K562 (cell line): ENCODE measurements at regions not wholly inside any gene's neighbourhood (a gene's known extent, or its start where the extent isn't known, plus 50 kb on each side); places are given as distances from the start of the nearest gene placed in this dataset.

Experiments used
- ATAC-seq: fragments of 200-7000 bp; cut with Tn5 transposase; 3 replicates; pipeline ENCODE4 v1.9.1; 2020; ENCODE audit warnings: moderate library complexity
- BruUV-seq: library from RNA; stranded (reverse); fragments of 400-500 nt; replicated peaks from 2 replicates; lab custom pipeline; 2021; lab: Mats Ljungman, UMichigan
- CTCF ChIA-PET: fragments of 300-600 bp; formaldehyde crosslinking; extraction: SDS; loops from one replicate; lab custom pipeline; 2021; ENCODE audit warnings: low intra/inter-chr PET ratio; lab: Yijun Ruan, JAX
- POLR2A ChIA-PET: fragments of 300-600, 350-650 bp; sonication (Branson Sonifier 250); formaldehyde crosslinking; extraction: SDS; loops from one replicate; lab custom pipeline; 2021; ENCODE audit warnings: antibody characterized with exemption, inconsistent platforms; lab: Yijun Ruan, JAX
- DNase-seq, 4 experiments: peaks; one replicate each; pipeline versions ENCODE4 v3.0.0 to v3.0.0-alpha.2; 2011 to 2018; ENCODE audit warnings: low spot score in 3 of 4, mixed read lengths in 3 of 4; ENCODE audit errors: extremely low read depth in 1 of 4
- FAIRE-seq: peaks from 2 replicates; lab custom pipeline; 2011; peaks lifted over from hg19 to GRCh38; lab: Jason Lieb, UNC
- H2AFZ ChIP-seq: 2 replicates; pipeline ENCODE4 v1.6.0; 2011; ENCODE audit warnings: low read depth, low read length, control low read depth, inconsistent platforms
- H3K27ac ChIP-seq: fragments of 200-600 bp; 3 replicates; pipeline ENCODE4 v1.8.0; 2011; ENCODE audit warnings: low read depth, mild to moderate bottlenecking, control low read depth, inconsistent platforms, low read length, moderate library complexity, mixed read lengths; ENCODE audit errors: extremely low read depth
- H3K27me3 ChIP-seq, 2 experiments: fragments of 300-600 bp in 1 of 2; 2 replicates in 1 of 2; 3 replicates in 1 of 2; pipeline versions ENCODE4 v1.6.0 to v1.8.0; 2011; ENCODE audit warnings: inconsistent platforms in 2 of 2, low read length in 2 of 2, mild to moderate bottlenecking in 1 of 2, mixed read lengths in 1 of 2, moderate library complexity in 1 of 2; ENCODE audit not compliant: control insufficient read depth in 2 of 2, insufficient read depth in 2 of 2
- H3K36me3 ChIP-seq: fragments of 300-600 bp; 3 replicates; pipeline ENCODE4 v1.8.0; 2011; ENCODE audit warnings: mild to moderate bottlenecking, low read length, inconsistent platforms; ENCODE audit not compliant: control insufficient read depth, insufficient read depth
- H3K4me1 ChIP-seq, 2 experiments: fragments of 200-600 bp in 1 of 2; replicated peaks in 1 of 2; 2 replicates in 1 of 2; 3 replicates in 1 of 2; pipeline versions ENCODE4 v1.5.1 to v1.8.0; 2011; ENCODE audit warnings: inconsistent platforms in 2 of 2, low read length in 2 of 2, mild to moderate bottlenecking in 1 of 2, mixed read lengths in 1 of 2, moderate library complexity in 1 of 2; ENCODE audit not compliant: control insufficient read depth in 2 of 2, insufficient read depth in 2 of 2
- H3K4me2 ChIP-seq: 2 replicates; pipeline ENCODE4 v1.6.1; 2011; ENCODE audit warnings: low read length, control low read depth, inconsistent platforms, mixed read lengths; ENCODE audit not compliant: insufficient read depth
- H3K4me3 ChIP-seq: fragments of 200-600 bp; sonication (generic), shearing (Covaris generic); 2 replicates; pipeline ENCODE4 v1.5.1; 2016; ENCODE audit warnings: control low read depth, inconsistent platforms
- H3K79me2 ChIP-seq: fragments of 200-600 bp; 3 replicates; pipeline ENCODE4 v1.8.0; 2011; ENCODE audit warnings: low read length, inconsistent platforms; ENCODE audit not compliant: control insufficient read depth, insufficient read depth
- H3K9ac ChIP-seq, 2 experiments: 2 replicates each; pipeline versions ENCODE4 v1.6.0 to v1.6.1; 2011; ENCODE audit warnings: low read depth in 2 of 2, low read length in 2 of 2, control low read depth in 1 of 2, inconsistent platforms in 1 of 2, mild to moderate bottlenecking in 1 of 2, mixed read lengths in 1 of 2; ENCODE audit not compliant: insufficient read depth in 1 of 2
- H3K9me1 ChIP-seq: one replicate; pipeline ENCODE4 v1.6.0; 2011; ENCODE audit warnings: inconsistent platforms, mild to moderate bottlenecking, low read length, moderate library complexity; ENCODE audit not compliant: control insufficient read depth, insufficient read depth
- H3K9me3 ChIP-seq: replicated peaks from 2 replicates; pipeline ENCODE4 v1.5.1; 2011; ENCODE audit warnings: low read depth, low read length, inconsistent platforms; ENCODE audit not compliant: control insufficient read depth, insufficient read depth
- H4K20me1 ChIP-seq: replicated peaks from 2 replicates; pipeline ENCODE4 v1.6.1; 2011; ENCODE audit warnings: low read length, inconsistent platforms, mixed read lengths; ENCODE audit not compliant: control insufficient read depth, insufficient read depth
- CCAR2 ChIP-seq: fragments of 200-400 bp; formaldehyde crosslinking; IDR thresholded peaks from 2 replicates; pipeline ENCODE4 v1.6.1; 2017; ENCODE audit warnings: mild to moderate bottlenecking, low read depth, low read length
- CHD1 ChIP-seq: fragments of 200-600 bp; sonication (generic); IDR thresholded peaks from one replicate; pipeline ENCODE4 v1.6.1; 2012; ENCODE audit warnings: mild to moderate bottlenecking, moderate library complexity, low read length, inconsistent platforms
- CREBBP ChIP-seq: IDR thresholded peaks from one replicate; pipeline ENCODE4 v1.6.1; 2012; ENCODE audit warnings: low read depth, mild to moderate bottlenecking, control low read depth, inconsistent platforms, low read length
- EP300 ChIP-seq: IDR thresholded peaks from 2 replicates; pipeline ENCODE4 v1.6.1; 2012; ENCODE audit warnings: low read length, improper control_type of control experiment
- GABPB2 ChIP-seq: fragments of 250-450 bp; sonication (Bioruptor Pico); conservative IDR thresholded peaks from 2 replicates; pipeline ENCODE4 v1.5.1; 2021; ENCODE audit warnings: mild to moderate bottlenecking
- HDAC1 ChIP-seq, 2 experiments: fragments of 450-650 bp; IDR thresholded peaks; 2 replicates each; pipeline ENCODE4 v1.6.1; 2016 to 2017; ENCODE audit warnings: inconsistent platforms in 1 of 2, mild to moderate bottlenecking in 1 of 2, moderate library complexity in 1 of 2
- HNRNPH1 ChIP-seq: fragments of 200-400 bp; formaldehyde crosslinking; optimal IDR thresholded peaks from 2 replicates; pipeline ENCODE3; 2017; ENCODE audit warnings: low read depth, mild to moderate bottlenecking, low read length, moderate library complexity
- KAT7 ChIP-seq: sonication (generic); formaldehyde crosslinking; IDR thresholded peaks from 2 replicates; pipeline ENCODE4 v1.8.0; 2022; ENCODE audit warnings: missing genetic modification reagents, mild to moderate bottlenecking, borderline replicate concordance
- MEIS2 ChIP-seq: fragments of 450-650 bp; IDR thresholded peaks from 2 replicates; pipeline ENCODE4 v1.6.1; 2014; ENCODE audit warnings: mild to moderate bottlenecking; ENCODE audit not compliant: partially characterized antibody
- NFIC ChIP-seq: fragments of 450-650 bp; IDR thresholded peaks from 2 replicates; pipeline ENCODE4 v1.6.1; 2017; ENCODE audit warnings: mild to moderate bottlenecking, inconsistent platforms
- RAD51 ChIP-seq: fragments of 450-650 bp; IDR thresholded peaks from 2 replicates; pipeline ENCODE4 v1.7.1; 2016; ENCODE audit warnings: low read depth, mild to moderate bottlenecking, borderline replicate concordance
- SAFB ChIP-seq: fragments of 200-400 bp; formaldehyde crosslinking; IDR thresholded peaks from 2 replicates; pipeline ENCODE4 v1.6.1; 2017; ENCODE audit warnings: low read depth, low read length, borderline replicate concordance
- TCF7 ChIP-seq: sonication (generic); IDR thresholded peaks from 2 replicates; pipeline ENCODE4 v1.6.1; 2016; ENCODE audit warnings: antibody characterized with exemption, borderline replicate concordance
- ZNF274 ChIP-seq: IDR thresholded peaks from 2 replicates; pipeline ENCODE4 v1.6.1; 2011; ENCODE audit warnings: low read depth, mild to moderate bottlenecking, low read length, moderate library complexity, borderline replicate concordance
- ZNF584 ChIP-seq: fragments of 200-800 bp; sonication (Bioruptor generic); IDR thresholded peaks from 2 replicates; pipeline ENCODE4 v1.6.1; 2016; ENCODE audit warnings: low read depth, mild to moderate bottlenecking, missing genetic modification characterization, missing compliant biosample characterization
- WGBS: fragments of 100-300 bp; shearing (Covaris generic); methylation state at CpG from one replicate; pipeline ENCODE4 v1.1.6; 2016; ENCODE audit warnings: low coverage, mixed read lengths; ENCODE audit not compliant: insufficient coverage; ENCODE audit errors: missing lambda C conversion rate; 5-methylcytosine and 5-hydroxymethylcytosine counted together
- in situ Hi-C: fragments of 300-500 bp; cut with MboI; formaldehyde crosslinking; loops from 4 replicates; pipeline ENCODE4 v1.15.0; 2018; ENCODE audit warnings: inconsistent platforms, mixed read lengths
- intact Hi-C: fragments of 100-400 bp; cut with micrococcal nuclease; formaldehyde crosslinking; loops from 2 replicates; pipeline ENCODE4 v1.14.2; 2022
- TF ChIP-seq, protein P1 (sequence below): fragments of 250-450 bp; sonication (Bioruptor Pico); IDR thresholded peaks from 2 replicates; pipeline ENCODE4 v1.8.0; 2022; ENCODE audit warnings: moderate library complexity, mild to moderate bottlenecking, inconsistent platforms
- TF ChIP-seq, protein P2 (sequence below): sonication (generic); formaldehyde crosslinking; IDR thresholded peaks from 2 replicates; pipeline ENCODE4 v1.8.0; 2022; ENCODE audit warnings: missing genetic modification reagents, mild to moderate bottlenecking, moderate library complexity, borderline replicate concordance

DNA sequence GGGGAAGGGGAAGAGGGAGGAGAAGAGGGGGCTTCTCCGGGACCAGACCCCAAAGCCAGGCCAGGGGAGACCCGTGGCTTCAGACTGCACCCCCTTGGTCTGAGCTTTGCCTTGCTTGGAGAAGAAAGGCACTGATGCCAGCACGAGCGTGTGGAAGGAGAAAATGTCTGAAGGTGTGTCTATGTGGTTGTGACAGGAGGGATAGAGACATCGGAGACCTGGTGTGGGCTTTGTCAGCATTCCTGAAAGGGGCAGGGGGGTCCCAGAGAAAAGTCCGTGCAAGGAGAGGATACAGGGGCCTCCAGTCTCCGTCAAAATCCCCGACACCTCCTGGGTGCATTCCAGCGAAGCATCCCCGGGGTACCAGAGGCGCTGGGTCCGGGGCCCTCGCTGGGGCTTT, 139.0 kb upstream of the LHX5 start:
- ATAC-seq = no peak
- peaks cover 8 to 14% of the 10 kb centered on the region in 2 experiments; a peak in 3 of 5 replicates for H3K4me1 ChIP-seq
- H3K4me2 ChIP-seq = no peak overlapping the region
- no peaks in the 10 kb centered on the region for H3K79me2 ChIP-seq
- WGBS = 73% methylated on average over 13 of the region's 13 CpGs
- no peaks in the 10 kb centered on the region; the same call in 1 of the 2 replicates for H3K9me3 ChIP-seq
- DNase-seq = no peak
- H3K27me3 ChIP-seq = no peaks in the 10 kb centered on the region
- H4K20me1 ChIP-seq = no peaks in the 10 kb centered on the region
- H3K27ac ChIP-seq = no peak overlapping the region
- no peak for FAIRE-seq
- ChIA-PET POLR2A (no interaction called here), CTCF (no interaction called here)
- H3K9ac ChIP-seq = no peak overlapping the region
- intact Hi-C loops (no loop called here), in situ Hi-C loops (no loop called here)
- no peak overlapping the region for H3K4me3 ChIP-seq
- H3K36me3 ChIP-seq = no peaks in the 10 kb centered on the region
- H3K9me1 ChIP-seq = no peaks in the 10 kb centered on the region
- BruUV-seq = no TSS peak
- TF ChIP-seq HNRNPH1 (no peak), SAFB (no peak), NFIC (no peak), CREBBP (no peak), GABPB2 (no peak), RAD51 (no peak), CHD1 (no peak), CCAR2 (no peak), MEIS2 (no peak), TCF7 (no peak), EP300 (no peak), ZNF584 (CRISPR knock-in tag) (no peak), HDAC1 (IDR thresholded peaks at IDR 0.05) (no peak), ZNF274 (no peak), KAT7 (CRISPR knock-in tag) (no peak)
- TF ChIP-seq, protein P1, sequence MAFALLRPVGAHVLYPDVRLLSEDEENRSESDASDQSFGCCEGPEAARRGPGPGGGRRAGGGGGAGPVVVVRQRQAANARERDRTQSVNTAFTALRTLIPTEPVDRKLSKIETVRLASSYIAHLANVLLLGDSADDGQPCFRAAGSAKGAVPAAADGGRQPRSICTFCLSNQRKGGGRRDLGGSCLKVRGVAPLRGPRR = no peak
- TF ChIP-seq, protein P2, sequence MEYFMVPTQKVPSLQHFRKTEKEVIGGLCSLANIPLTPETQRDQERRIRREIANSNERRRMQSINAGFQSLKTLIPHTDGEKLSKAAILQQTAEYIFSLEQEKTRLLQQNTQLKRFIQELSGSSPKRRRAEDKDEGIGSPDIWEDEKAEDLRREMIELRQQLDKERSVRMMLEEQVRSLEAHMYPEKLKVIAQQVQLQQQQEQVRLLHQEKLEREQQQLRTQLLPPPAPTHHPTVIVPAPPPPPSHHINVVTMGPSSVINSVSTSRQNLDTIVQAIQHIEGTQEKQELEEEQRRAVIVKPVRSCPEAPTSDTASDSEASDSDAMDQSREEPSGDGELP (CRISPR knock-in tag) = no peak
- H2AFZ ChIP-seq = no peak overlapping the region
